CD14-positive monocyte (primary cell): ENCODE measurements at regions not wholly inside any gene's neighbourhood (a gene's known extent, or its start where the extent isn't known, plus 50 kb on each side); places are given as distances from the start of the nearest gene placed in this dataset.

Experiments used
- DNase-seq, 3 donors: peaks; one replicate each; pipeline ENCODE4 v3.0.0-alpha.2; 2011 to 2022
- H2AFZ ChIP-seq: 2 replicates; pipeline ENCODE4 v1.6.0; 2012; ENCODE audit warnings: mild to moderate bottlenecking, low read depth, low read length, inconsistent platforms; ENCODE audit not compliant: insufficient read depth, poor library complexity, severe bottlenecking
- H3K27ac ChIP-seq, 2 donors: 1 replicate in 1 of 2; 2 replicates in 1 of 2; pipeline ENCODE4 v1.5.1; 2012 to 2013; ENCODE audit warnings: low read length in 2 of 2, control low read depth in 1 of 2, inconsistent platforms in 1 of 2, low read depth in 1 of 2, mild to moderate bottlenecking in 1 of 2
- H3K27me3 ChIP-seq, 2 donors: one replicate each; pipeline versions ENCODE4 v1.6.0 to v1.6.1; 2011 to 2013; ENCODE audit warnings: low read length in 2 of 2; ENCODE audit not compliant: control insufficient read depth in 2 of 2, insufficient read depth in 2 of 2
- H3K36me3 ChIP-seq, 2 donors: replicated peaks in 1 of 2; 1 replicate in 1 of 2; 2 replicates in 1 of 2; pipeline versions ENCODE4 v1.5.1 to v1.6.1; 2012 to 2013; ENCODE audit warnings: low read length in 2 of 2, control low read depth in 1 of 2, inconsistent platforms in 1 of 2, mild to moderate bottlenecking in 1 of 2; ENCODE audit not compliant: insufficient read depth in 2 of 2, control insufficient read depth in 1 of 2
- H3K4me1 ChIP-seq, 2 donors: 1 replicate in 1 of 2; 2 replicates in 1 of 2; pipeline versions ENCODE4 v1.5.1 to v1.6.1; 2012 to 2013; ENCODE audit warnings: low read length in 2 of 2, control low read depth in 1 of 2, inconsistent platforms in 1 of 2, mild to moderate bottlenecking in 1 of 2, moderate library complexity in 1 of 2; ENCODE audit not compliant: insufficient read depth in 2 of 2, control insufficient read depth in 1 of 2
- H3K4me2 ChIP-seq: replicated peaks from 2 replicates; pipeline ENCODE3; 2012; ENCODE audit warnings: low read length, moderate library complexity, mild to moderate bottlenecking; ENCODE audit not compliant: poor library complexity, severe bottlenecking; ENCODE audit errors: extremely low read depth
- H3K4me3 ChIP-seq, 3 experiments: fragments of 200-600 bp in 1 of 3; sonication (generic) in 1 of 3; replicated peaks in 1 of 3; 1 replicate in 2 of 3; 2 replicates in 1 of 3; pipeline ENCODE4 v1.5.1; 2011 to 2013; ENCODE audit warnings: low read length in 3 of 3, mild to moderate bottlenecking in 3 of 3, control low read depth in 2 of 3, low read depth in 2 of 3, inconsistent platforms in 1 of 3, moderate library complexity in 1 of 3
- H3K79me2 ChIP-seq: 2 replicates; pipeline ENCODE4 v1.6.0; 2012; ENCODE audit warnings: mild to moderate bottlenecking, control low read depth, inconsistent platforms, low read length, moderate library complexity; ENCODE audit not compliant: insufficient read depth
- H3K9ac ChIP-seq: 2 replicates; pipeline ENCODE4 v1.6.0; 2017; ENCODE audit warnings: low read length, mild to moderate bottlenecking; ENCODE audit not compliant: insufficient read depth, poor library complexity, severe bottlenecking
- H3K9me3 ChIP-seq, 2 donors: replicated peaks in 1 of 2; 1 replicate in 1 of 2; 2 replicates in 1 of 2; pipeline versions ENCODE4 v1.5.1 to v1.6.1; 2012 to 2013; ENCODE audit warnings: low read length in 2 of 2, control low read depth in 1 of 2; ENCODE audit not compliant: control insufficient read depth in 1 of 2, insufficient read depth in 1 of 2
- H4K20me1 ChIP-seq: 2 replicates; pipeline ENCODE4 v1.6.0; 2012; ENCODE audit warnings: mild to moderate bottlenecking, low read length, control low read depth, moderate library complexity; ENCODE audit not compliant: insufficient read depth
- H3K27ac Mint-ChIP-seq, 7 donors: one replicate each; pipeline ENCODE4 v1.8.0; 2020; ENCODE audit warnings: mild to moderate bottlenecking in 7 of 7, mixed read lengths in 7 of 7, moderate library complexity in 6 of 7, inconsistent platforms in 2 of 7
- H3K27me3 Mint-ChIP-seq, 3 donors: one replicate each; pipeline ENCODE4 v1.8.0; 2021 to 2022; ENCODE audit warnings: low read depth in 3 of 3, mild to moderate bottlenecking in 3 of 3, mixed read lengths in 3 of 3, moderate library complexity in 3 of 3, inconsistent platforms in 1 of 3
- H3K36me3 Mint-ChIP-seq, 2 donors: one replicate each; pipeline ENCODE4 v1.8.0; 2020; ENCODE audit warnings: mixed read lengths in 2 of 2, inconsistent platforms in 1 of 2, mild to moderate bottlenecking in 1 of 2
- H3K4me1 Mint-ChIP-seq: one replicate; pipeline ENCODE4 v1.8.0; 2020; ENCODE audit warnings: mild to moderate bottlenecking, mixed read lengths
- H3K4me3 Mint-ChIP-seq, 2 donors: one replicate each; pipeline ENCODE4 v1.8.0; 2020; ENCODE audit warnings: mild to moderate bottlenecking in 2 of 2, mixed read lengths in 2 of 2, moderate library complexity in 1 of 2
- H3K9me3 Mint-ChIP-seq, 7 donors: one replicate each; pipeline ENCODE4 v1.8.0; 2020 to 2022; ENCODE audit warnings: mixed read lengths in 7 of 7, mild to moderate bottlenecking in 6 of 7, moderate library complexity in 6 of 7, inconsistent platforms in 2 of 7
- CTCF ChIP-seq: fragments of 200-600 bp; IDR thresholded peaks from one replicate; pipeline ENCODE4 v1.8.0; 2022; ENCODE audit warnings: antibody characterized with exemption, mild to moderate bottlenecking
- WGBS: methylation state at CpG from one replicate; pipeline ENCODE4 v1.1.5; 2013; ENCODE audit warnings: missing lambda C conversion rate; ENCODE audit not compliant: insufficient coverage; 5-methylcytosine and 5-hydroxymethylcytosine counted together
- intact Hi-C, 2 donors: fragments of 100-400 bp; cut with micrococcal nuclease; formaldehyde crosslinking; loops; one replicate each; pipeline versions ENCODE4 v1.15.0 to v1.15.1; 2023

GRCh38 chr14:87111741-87112140 is 881.2 kb downstream of the GALC start:
- no peaks in the 10 kb centered on the region for H3K36me3 ChIP-seq
- no peaks in the 10 kb centered on the region for H3K27me3 ChIP-seq
- no peak for TF ChIP-seq CTCF
- H3K9ac ChIP-seq = no peak overlapping the region
- Mint-ChIP-seq H3K36me3 (no peaks in the 10 kb centered on the region), H3K27ac (no peak overlapping the region), H3K9me3 (peaks cover 0 to 7% (median 2%) of the 10 kb centered on the region in 7 donors), H3K27me3 (no peaks in the 10 kb centered on the region), H3K4me3 (no peak overlapping the region), H3K4me1 (no peaks in the 10 kb centered on the region)
- H3K4me3 ChIP-seq = no peak overlapping the region
- intact Hi-C loops = no loop called here
- no peaks in the 10 kb centered on the region for H3K4me1 ChIP-seq
- no peaks in the 10 kb centered on the region for H3K79me2 ChIP-seq
- no peak overlapping the region for H3K27ac ChIP-seq
- no peaks in the 10 kb centered on the region for H4K20me1 ChIP-seq
- no peak for DNase-seq
- H3K9me3 ChIP-seq = peaks cover 0 to 4% of the 10 kb centered on the region in 2 donors
- H3K4me2 ChIP-seq = no peak overlapping the region
- H2AFZ ChIP-seq = no peak overlapping the region
- no CpG with 5 or more reads among the region's 3 CpGs for WGBS

DNA sequence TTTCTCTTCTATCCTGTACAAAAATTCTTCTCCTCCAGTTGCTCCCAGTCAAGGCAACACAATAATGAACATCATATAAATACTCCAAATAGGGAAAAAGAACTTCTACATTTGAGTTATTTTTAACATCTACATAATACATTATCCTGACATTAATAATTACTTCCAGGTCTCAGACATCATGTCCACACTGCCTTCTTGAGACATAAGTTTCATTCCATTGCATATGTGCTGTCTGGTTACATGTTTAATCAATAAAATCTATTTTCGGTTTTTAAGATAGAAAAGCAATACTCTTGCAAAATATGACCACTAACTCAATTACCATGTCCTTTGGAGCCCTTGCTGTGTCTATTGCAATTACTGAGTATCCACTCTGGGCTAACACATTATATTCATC is 881.9 kb downstream of the GALC start:
- no peak for DNase-seq
- no peaks in the 10 kb centered on the region for H3K4me1 Mint-ChIP-seq
- Histone ChIP-seq H3K36me3 (no peaks in the 10 kb centered on the region), H3K9me3 (peaks cover 0 to 4% of the 10 kb centered on the region in 2 donors), H3K27me3 (no peaks in the 10 kb centered on the region), H3K27ac (no peak overlapping the region), H3K4me3 (no peak overlapping the region), H3K9ac (no peak overlapping the region), H3K79me2 (no peaks in the 10 kb centered on the region), H3K4me1 (no peaks in the 10 kb centered on the region), H4K20me1 (no peaks in the 10 kb centered on the region), H2AFZ (no peak overlapping the region), H3K4me2 (no peak overlapping the region)
- no peak overlapping the region for H3K27ac Mint-ChIP-seq
- no CpG with 5 or more reads among the region's 1 CpG for WGBS
- no peaks in the 10 kb centered on the region for H3K27me3 Mint-ChIP-seq
- H3K4me3 Mint-ChIP-seq = no peak overlapping the region
- intact Hi-C loops = no loop called here
- no peaks in the 10 kb centered on the region for H3K36me3 Mint-ChIP-seq
- peaks cover 0 to 7% (median 2%) of the 10 kb centered on the region in 7 donors for H3K9me3 Mint-ChIP-seq
- no peak for TF ChIP-seq CTCF
